Lung (tissue), 11 donors: ENCODE measurements at regions not wholly inside any gene's neighbourhood (a gene's known extent, or its start where the extent isn't known, plus 50 kb on each side); places are given as distances from the start of the nearest gene placed in this dataset.

ENCODE experiments used
- ATAC-seq: fragments of 200-7000 bp; cut with Tn5 transposase; one replicate; pipeline ENCODE4 v1.9.1; 2020; ENCODE audit warnings: moderate number of reproducible peaks; ENCODE audit not compliant: insufficient read depth, low FRiP score
- DNase-seq, 3 donors: peaks; one replicate each; pipeline ENCODE4 v3.0.0-alpha.2; 2013 to 2017
- H3K27ac ChIP-seq, 2 donors: one replicate each; pipeline ENCODE4 v1.5.1; 2013; ENCODE audit warnings: mild to moderate bottlenecking in 2 of 2, moderate library complexity in 2 of 2, control low read depth in 1 of 2, inconsistent platforms in 1 of 2, low read depth in 1 of 2, low read length in 1 of 2
- H3K27me3 ChIP-seq, 3 donors: one replicate each; pipeline ENCODE4 v1.5.1; 2013; ENCODE audit warnings: low read length in 2 of 3; ENCODE audit not compliant: control insufficient read depth in 3 of 3, insufficient read depth in 3 of 3
- H3K36me3 ChIP-seq, 4 donors: one replicate each; pipeline ENCODE4 v1.5.1; 2013; ENCODE audit warnings: low read length in 4 of 4, mild to moderate bottlenecking in 1 of 4, moderate library complexity in 1 of 4; ENCODE audit not compliant: control insufficient read depth in 4 of 4, insufficient read depth in 4 of 4
- H3K4me1 ChIP-seq, 5 donors: one replicate each; pipeline ENCODE4 v1.5.1; 2013; ENCODE audit warnings: low read length in 5 of 5, mild to moderate bottlenecking in 2 of 5, moderate library complexity in 1 of 5; ENCODE audit not compliant: control insufficient read depth in 5 of 5, insufficient read depth in 5 of 5
- H3K4me3 ChIP-seq: one replicate; pipeline ENCODE4 v1.5.1; 2013; ENCODE audit warnings: mild to moderate bottlenecking, control low read depth, moderate library complexity
- H3K9ac ChIP-seq, 2 donors: one replicate each; pipeline ENCODE4 v1.5.1; 2013; ENCODE audit warnings: low read length in 2 of 2, control low read depth in 1 of 2; ENCODE audit not compliant: insufficient read depth in 1 of 2
- H3K9me3 ChIP-seq, 4 donors: one replicate each; pipeline ENCODE4 v1.5.1; 2013; ENCODE audit warnings: low read length in 3 of 4, mild to moderate bottlenecking in 1 of 4, moderate library complexity in 1 of 4; ENCODE audit not compliant: control insufficient read depth in 4 of 4, insufficient read depth in 3 of 4
- CTCF ChIP-seq: IDR thresholded peaks from 2 replicates; pipeline ENCODE4 v1.5.1; 2012; ENCODE audit warnings: mild to moderate bottlenecking; ENCODE audit errors: control extremely low read depth, extremely low read depth
- WGBS, 2 donors: extraction: QIAGEN DNeasy Blood & Tissue Kit; methylation state at CpG; one replicate each; pipeline ENCODE4 v1.1.7; 2013; 5-methylcytosine and 5-hydroxymethylcytosine counted together
- donor health status: control.
- donor health status: control.
- donor health status: Bipolar disorder and iron deficiency.
- donor health status: healthy.
- donor health status: DM: yes; HTN: yes; CAD: no.

DNA sequence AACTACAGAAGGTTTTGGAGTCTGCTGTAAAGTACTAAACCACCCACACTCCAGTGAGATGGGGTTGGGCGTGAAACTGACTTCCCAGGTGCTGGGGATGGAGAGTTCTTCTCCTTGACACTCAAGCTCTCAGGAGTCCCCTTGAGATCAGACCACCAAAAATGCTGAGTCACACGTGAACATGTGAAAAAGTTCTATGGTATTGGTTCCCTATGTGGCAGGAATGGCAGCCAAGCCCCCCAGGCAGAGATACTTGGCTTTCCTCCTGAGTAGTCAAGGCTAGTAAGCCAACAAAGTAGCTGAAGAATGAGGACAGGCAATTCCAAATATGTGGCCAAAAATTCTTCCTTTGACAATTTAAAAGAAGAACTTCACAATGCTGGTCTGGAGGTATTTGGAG is 222.0 kb upstream of the ADAMTS3 start:
- ATAC-seq (no peak), DNase-seq (no peak)
- no peak for TF ChIP-seq CTCF
- H3K27ac ChIP-seq: no peak overlapping the region
- H3K27me3 ChIP-seq: no peaks in the 10 kb centered on the region
- H3K4me1 ChIP-seq: no peaks in the 10 kb centered on the region
- no peaks in the 10 kb centered on the region for H3K36me3 ChIP-seq
- WGBS, 2 donors: 75 to 79% methylated on average over 2 of the region's 2 CpGs
- no peak overlapping the region for H3K4me3 ChIP-seq
- H3K9me3 ChIP-seq: no peaks in the 10 kb centered on the region
- H3K9ac ChIP-seq: no peak overlapping the region

DNA sequence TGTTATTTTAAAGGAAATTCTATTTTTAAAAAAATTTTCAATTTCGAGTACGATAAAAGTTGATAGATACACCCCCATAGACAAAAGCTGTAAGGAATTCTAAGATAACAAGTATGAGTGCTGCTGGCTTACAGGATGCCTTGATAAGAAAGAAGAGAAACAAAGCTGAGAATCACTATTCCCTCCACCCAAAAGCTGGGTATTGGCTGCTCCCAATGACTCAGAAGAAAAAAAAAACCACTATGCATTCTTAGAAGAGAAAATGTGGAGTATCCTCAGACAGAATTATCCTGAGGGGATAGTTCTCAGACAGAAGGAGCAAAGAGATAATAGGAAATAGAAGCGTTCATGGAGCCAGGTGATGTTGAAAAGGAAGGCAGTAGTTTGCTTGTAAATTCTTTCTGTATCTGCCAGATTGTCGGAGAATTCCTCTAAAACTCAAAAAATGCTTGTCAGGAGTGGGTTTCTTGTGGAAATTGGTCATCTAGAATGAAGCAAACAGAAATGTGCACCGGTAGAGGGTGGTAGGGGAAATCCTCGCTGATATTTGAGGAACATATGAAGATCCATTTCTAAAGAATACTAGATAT is 217.5 kb upstream of the ADAMTS3 start:
- TF ChIP-seq CTCF: no peak
- Histone ChIP-seq H3K9me3 (no peaks in the 10 kb centered on the region), H3K4me3 (no peak overlapping the region), H3K36me3 (no peaks in the 10 kb centered on the region), H3K27me3 (no peaks in the 10 kb centered on the region), H3K9ac (no peak overlapping the region), H3K27ac (no peak overlapping the region), H3K4me1 (no peaks in the 10 kb centered on the region)
- ATAC-seq (no peak), DNase-seq (no peak)
- 88 to 90% methylated on average over 6 of the region's 6 CpGs for WGBS, 2 donors

DNA sequence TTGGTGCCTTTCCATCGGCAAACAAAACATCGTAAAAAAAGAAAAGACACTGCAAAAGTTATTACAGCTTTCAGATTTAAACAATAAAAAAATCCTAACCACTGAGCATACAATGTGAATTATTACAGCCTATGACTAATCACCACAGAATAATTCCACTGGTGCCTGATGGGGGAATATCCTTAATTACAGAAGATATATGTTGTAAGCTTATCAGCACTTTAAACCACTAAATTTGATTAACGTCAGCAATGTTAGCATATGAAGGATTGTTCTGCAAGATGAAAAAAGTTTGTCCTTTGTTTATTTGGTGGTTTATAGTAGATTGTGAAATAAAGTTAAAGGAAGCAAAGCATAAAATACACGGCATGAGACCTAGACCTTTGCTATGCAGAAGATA is 210.2 kb upstream of the ADAMTS3 start:
- WGBS, 2 donors: 85 to 89% methylated on average over 4 of the region's 4 CpGs
- H3K36me3 ChIP-seq: no peaks in the 10 kb centered on the region
- no peak for TF ChIP-seq CTCF
- H3K9me3 ChIP-seq: no peaks in the 10 kb centered on the region
- DNase-seq: no peak
- H3K27me3 ChIP-seq: no peaks in the 10 kb centered on the region
- H3K4me1 ChIP-seq: no peaks in the 10 kb centered on the region
- H3K9ac ChIP-seq: no peak overlapping the region
- ATAC-seq: no peak
- no peak overlapping the region for H3K27ac ChIP-seq
- H3K4me3 ChIP-seq: no peak overlapping the region

DNA sequence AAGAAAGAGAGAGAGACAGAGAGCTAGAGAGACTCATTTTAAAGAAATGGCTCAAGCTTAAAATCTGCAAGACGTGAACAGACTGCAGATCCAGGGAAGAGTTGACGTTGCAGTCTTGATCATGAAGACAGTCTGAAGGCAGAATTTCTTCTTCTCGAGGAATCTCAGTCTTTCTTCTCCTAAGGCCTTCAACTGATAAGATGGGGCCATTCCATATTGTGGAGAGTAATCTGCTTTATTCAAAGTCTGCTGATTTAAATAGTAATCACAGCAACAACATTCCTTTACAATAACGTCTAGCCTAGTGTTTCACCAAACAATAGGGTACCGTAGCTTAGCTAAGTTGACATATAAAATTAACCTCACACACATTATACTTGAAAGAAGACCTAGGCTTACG is 208.4 kb upstream of the ADAMTS3 start:
- WGBS, 2 donors: 80 to 85% methylated on average over 6 of the region's 6 CpGs
- no peak overlapping the region for H3K4me3 ChIP-seq
- no peaks in the 10 kb centered on the region for H3K4me1 ChIP-seq
- no peak for TF ChIP-seq CTCF
- ATAC-seq (no peak), DNase-seq (no peak)
- no peak overlapping the region for H3K9ac ChIP-seq
- H3K27ac ChIP-seq: no peak overlapping the region
- no peaks in the 10 kb centered on the region for H3K36me3 ChIP-seq
- no peaks in the 10 kb centered on the region for H3K27me3 ChIP-seq
- H3K9me3 ChIP-seq: no peaks in the 10 kb centered on the region
